Activated CD4-positive, alpha-beta T cell treated with anti-CD3 and anti-CD28 coated beads, Interleukin-2, Interleukin-4, amounts not matched to agents 100 ng/mL and 50 ng/mL, durations not matched to agents 16 hours and 8 hours (primary cell): ENCODE measurements at regions not wholly inside any gene's neighbourhood (a gene's known extent, or its start where the extent isn't known, plus 50 kb on each side); places are given as distances from the start of the nearest gene placed in this dataset.
"Not testable (repeated sequence)": the region's sequence is repeated elsewhere in the genome, so short reads cannot be mapped to it uniquely, and the experiment has no call there.

Experiments used
- DNase-seq: peaks from one replicate; pipeline ENCODE4 v3.0.0-alpha.2; 2020; ENCODE audit warnings: low spot score

- no peak for DNase-seq
These were observed 126.7 kb upstream of the SEMA3C start for GRCh38 chr7:81045491-81046030.

- not testable (repeated sequence) for DNase-seq
These were observed 123.8 kb upstream of the SEMA3C start for GRCh38 chr7:81042646-81043045.

- DNase-seq: no peak
These were observed 121.6 kb upstream of the SEMA3C start for GRCh38 chr7:81040496-81040895.

- DNase-seq: no peak
These were observed 118.0 kb upstream of the SEMA3C start for GRCh38 chr7:81036871-81037270.

GRCh38 chr7:81036057-81036456 lies 117.2 kb upstream of the SEMA3C start:
- DNase-seq: no peak

GRCh38 chr7:81031996-81032395 lies 113.1 kb upstream of the SEMA3C start:
- no peak for DNase-seq

GRCh38 chr7:81031243-81031642 lies 112.4 kb upstream of the SEMA3C start:
- DNase-seq: no peak

GRCh38 chr7:81030472-81030871 lies 111.6 kb upstream of the SEMA3C start:
- DNase-seq: no peak

GRCh38 chr7:81029511-81029910 lies 110.7 kb upstream of the SEMA3C start:
- no peak for DNase-seq

- no peak for DNase-seq
These were observed 106.5 kb upstream of the SEMA3C start for GRCh38 chr7:81025360-81025759.

- no peak for DNase-seq
These were observed 96.1 kb upstream of the SEMA3C start for GRCh38 chr7:81014908-81015307.

- DNase-seq: peak; percentile 14
These were observed 95.4 kb upstream of the SEMA3C start for GRCh38 chr7:81014266-81014665.

- no peak for DNase-seq
These were observed 94.4 kb upstream of the SEMA3C start for GRCh38 chr7:81013083-81013817.

GRCh38 chr7:81008901-81009300 lies 90.0 kb upstream of the SEMA3C start:
- DNase-seq: no peak

GRCh38 chr7:81007051-81007450 lies 88.2 kb upstream of the SEMA3C start:
- DNase-seq: no peak

- no peak for DNase-seq
These were observed 86.4 kb upstream of the SEMA3C start for GRCh38 chr7:81005254-81005653.

- DNase-seq: no peak
These were observed 85.2 kb upstream of the SEMA3C start for GRCh38 chr7:81004098-81004497.

- DNase-seq: no peak
These were observed 84.5 kb upstream of the SEMA3C start for GRCh38 chr7:81003326-81003725.

- no peak for DNase-seq
These were observed 83.6 kb upstream of the SEMA3C start for GRCh38 chr7:81002421-81002820.

- no peak for DNase-seq
These were observed 80.9 kb upstream of the SEMA3C start for GRCh38 chr7:80999771-81000170.

GRCh38 chr7:80999100-80999499 lies 80.2 kb upstream of the SEMA3C start:
- DNase-seq: no peak

GRCh38 chr7:80997841-80998240 lies 79.0 kb upstream of the SEMA3C start:
- DNase-seq: no peak

GRCh38 chr7:80996236-80996635 lies 77.4 kb upstream of the SEMA3C start:
- not testable (repeated sequence) for DNase-seq

- DNase-seq: no peak
These were observed 72.8 kb upstream of the SEMA3C start for GRCh38 chr7:80991654-80992053.
